Gastroesophageal sphincter (tissue), 4 donors: ENCODE measurements at regions not wholly inside any gene's neighbourhood (a gene's known extent, or its start where the extent isn't known, plus 50 kb on each side); places are given as distances from the start of the nearest gene placed in this dataset.

Source experiments
- ATAC-seq: fragments of 150-250 bp; one replicate; pipeline ENCODE4 v1.9.1; 2016; ENCODE audit warnings: mild to moderate bottlenecking, moderate library complexity
- H3K27ac ChIP-seq, 4 donors: fragments of 200-600 bp; sonication (generic) in 3 of 4; 1 replicate in 3 of 4; 2 replicates in 1 of 4; pipeline ENCODE4 v1.5.1; 2016 to 2019
- H3K27me3 ChIP-seq: fragments of 200-600 bp; sonication (generic); one replicate; pipeline ENCODE4 v1.5.1; 2019
- H3K36me3 ChIP-seq, 2 donors: fragments of 200-600 bp; sonication (generic); one replicate each; pipeline ENCODE4 v1.5.1; 2019; ENCODE audit warnings: control low read depth in 1 of 2
- H3K4me1 ChIP-seq, 3 donors: fragments of 200-600 bp; sonication (generic); 1 replicate in 2 of 3; 2 replicates in 1 of 3; pipeline ENCODE4 v1.5.1; 2016 to 2019; ENCODE audit warnings: control low read depth in 2 of 3
- H3K4me3 ChIP-seq, 2 donors: fragments of 200-600 bp; sonication (generic); one replicate each; pipeline ENCODE4 v1.5.1; 2019; ENCODE audit warnings: mild to moderate bottlenecking in 1 of 2, moderate library complexity in 1 of 2
- H3K9me3 ChIP-seq, 3 donors: fragments of 200-600 bp; sonication (generic); one replicate each; pipeline ENCODE4 v1.5.1; 2017 to 2019; ENCODE audit warnings: control low read depth in 2 of 3
- EP300 ChIP-seq: sonication (generic); formaldehyde crosslinking; IDR thresholded peaks from one replicate; pipeline ENCODE4 v1.6.1; 2017; ENCODE audit warnings: antibody characterized with exemption, mild to moderate bottlenecking
- POLR2A ChIP-seq, 2 donors: fragments of 450-650 bp; IDR thresholded peaks; one replicate each; pipeline ENCODE4 v1.6.1; 2017; ENCODE audit warnings: antibody characterized with exemption in 2 of 2, mild to moderate bottlenecking in 2 of 2, moderate library complexity in 1 of 2
- POLR2AphosphoS5 ChIP-seq: sonication (generic); formaldehyde crosslinking; IDR thresholded peaks from one replicate; pipeline ENCODE4 v1.6.1; 2017; ENCODE audit warnings: antibody characterized with exemption
- WGBS, 2 donors: methylation state at CpG; one replicate each; pipeline ENCODE4 v1.1.5; 2018; ENCODE audit warnings: low coverage in 1 of 2; 5-methylcytosine and 5-hydroxymethylcytosine counted together
- TF ChIP-seq, protein P1 (sequence below), 4 experiments: fragments of 200-600 bp in 2 of 4; fragments of 450-650 bp in 2 of 4; sonication (generic) in 1 of 4; IDR thresholded peaks; one replicate each; pipeline ENCODE4 v1.5.1; 2017 to 2019; ENCODE audit warnings: antibody characterized with exemption in 4 of 4, mild to moderate bottlenecking in 2 of 4, moderate library complexity in 2 of 4

DNA sequence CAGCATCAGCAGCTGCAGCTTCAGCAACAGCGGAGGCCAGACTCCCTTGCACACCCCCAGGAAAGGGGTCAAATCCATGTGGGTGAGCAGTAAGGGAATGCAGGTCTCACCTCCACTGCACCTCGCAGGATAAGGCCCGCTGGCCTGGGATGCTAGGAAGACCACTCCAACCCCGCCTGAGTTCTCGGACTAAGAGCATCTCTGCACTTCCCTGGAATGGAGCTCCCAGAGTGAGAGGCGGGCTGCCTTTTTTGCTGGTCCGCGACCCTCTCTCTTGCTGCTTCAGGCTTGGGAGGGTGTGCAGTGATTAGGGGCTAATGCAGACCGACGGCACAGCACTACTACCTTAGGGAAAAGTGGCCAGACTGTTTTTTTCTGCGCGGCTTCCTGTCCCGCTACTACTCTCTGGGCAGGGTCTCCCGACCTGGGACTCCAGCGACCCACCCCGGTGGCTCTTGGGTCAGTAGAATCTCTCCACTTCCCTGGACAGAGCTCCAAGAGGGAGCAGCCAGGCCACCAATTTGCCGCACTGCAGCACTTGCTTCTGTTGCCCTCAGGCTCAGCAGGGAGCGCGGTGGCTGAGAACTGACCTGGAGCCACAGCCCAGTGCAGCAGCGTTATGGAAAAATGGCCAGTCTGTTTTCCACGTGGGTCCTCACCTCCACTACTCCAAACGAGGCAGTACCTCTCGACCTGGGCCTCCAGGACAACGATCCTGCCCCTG is 480.4 kb downstream of the CDH8 start:
- no peak for ATAC-seq
- TF ChIP-seq POLR2AphosphoS5 (no peak), POLR2A (IDR thresholded peaks at IDR 0.05) (no peak), EP300 (no peak)
- TF ChIP-seq, protein P1, sequence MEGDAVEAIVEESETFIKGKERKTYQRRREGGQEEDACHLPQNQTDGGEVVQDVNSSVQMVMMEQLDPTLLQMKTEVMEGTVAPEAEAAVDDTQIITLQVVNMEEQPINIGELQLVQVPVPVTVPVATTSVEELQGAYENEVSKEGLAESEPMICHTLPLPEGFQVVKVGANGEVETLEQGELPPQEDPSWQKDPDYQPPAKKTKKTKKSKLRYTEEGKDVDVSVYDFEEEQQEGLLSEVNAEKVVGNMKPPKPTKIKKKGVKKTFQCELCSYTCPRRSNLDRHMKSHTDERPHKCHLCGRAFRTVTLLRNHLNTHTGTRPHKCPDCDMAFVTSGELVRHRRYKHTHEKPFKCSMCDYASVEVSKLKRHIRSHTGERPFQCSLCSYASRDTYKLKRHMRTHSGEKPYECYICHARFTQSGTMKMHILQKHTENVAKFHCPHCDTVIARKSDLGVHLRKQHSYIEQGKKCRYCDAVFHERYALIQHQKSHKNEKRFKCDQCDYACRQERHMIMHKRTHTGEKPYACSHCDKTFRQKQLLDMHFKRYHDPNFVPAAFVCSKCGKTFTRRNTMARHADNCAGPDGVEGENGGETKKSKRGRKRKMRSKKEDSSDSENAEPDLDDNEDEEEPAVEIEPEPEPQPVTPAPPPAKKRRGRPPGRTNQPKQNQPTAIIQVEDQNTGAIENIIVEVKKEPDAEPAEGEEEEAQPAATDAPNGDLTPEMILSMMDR (IDR thresholded peaks at IDR 0.05), result no peak
- Histone ChIP-seq H3K27me3 (no peaks in the 10 kb centered on the region), H3K9me3 (no peaks in the 10 kb centered on the region), H3K27ac (no peak overlapping the region), H3K4me1 (no peaks in the 10 kb centered on the region), H3K36me3 (no peaks in the 10 kb centered on the region), H3K4me3 (no peak overlapping the region)
- WGBS, 2 donors, result 83 to 95% methylated on average over 7 to 12 of the region's 24 CpGs

DNA sequence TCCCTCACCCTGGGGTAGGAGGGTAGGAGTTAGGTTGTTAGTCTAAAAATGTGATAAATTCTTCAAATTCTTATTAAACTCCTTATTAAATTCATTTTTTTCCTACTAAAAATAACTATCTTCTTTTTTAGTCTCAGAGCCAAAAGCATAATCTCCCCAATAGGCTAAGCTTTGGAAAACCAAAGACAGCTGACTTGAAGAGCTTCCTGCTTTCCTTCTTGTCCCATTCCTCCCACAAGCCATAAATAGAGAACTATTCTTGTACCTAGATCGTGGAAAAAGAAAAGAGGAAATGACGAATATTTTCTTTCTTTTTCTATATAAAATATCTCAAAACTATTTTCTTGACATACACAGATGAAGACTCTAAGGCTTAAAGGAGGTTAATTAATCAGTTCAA is 486.9 kb downstream of the CDH8 start:
- TF ChIP-seq, protein P1 (IDR thresholded peaks at IDR 0.05), result no peak
- TF ChIP-seq POLR2A (IDR thresholded peaks at IDR 0.05) (no peak), EP300 (no peak)
- ATAC-seq, result no peak
- H3K27me3 ChIP-seq, result no peaks in the 10 kb centered on the region
- no peaks in the 10 kb centered on the region for H3K4me1 ChIP-seq
- H3K9me3 ChIP-seq, result no peaks in the 10 kb centered on the region
- H3K36me3 ChIP-seq, result no peaks in the 10 kb centered on the region
- H3K4me3 ChIP-seq, result no peak overlapping the region
- H3K27ac ChIP-seq, result no peak overlapping the region
- WGBS, 2 donors, result 15 to 30% methylated on average over 2 of the region's 2 CpGs

DNA sequence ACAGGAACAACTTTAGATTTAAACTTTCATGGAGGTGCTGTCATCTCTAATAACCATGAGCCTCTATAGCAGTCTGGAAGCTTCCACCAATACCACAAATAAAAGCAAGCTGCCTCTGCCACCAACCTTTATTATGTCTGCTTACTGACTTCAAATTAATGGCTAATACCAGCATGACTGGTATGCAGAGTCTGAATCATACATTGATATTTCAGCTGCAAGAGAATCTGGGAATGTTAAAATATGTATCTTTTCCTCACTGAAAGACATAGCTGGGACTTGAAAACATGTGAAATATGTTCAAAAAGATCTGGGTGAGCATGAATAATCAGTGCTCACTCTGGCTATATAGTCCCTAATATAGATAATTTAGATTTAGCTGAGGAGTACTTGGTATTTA is 488.6 kb downstream of the CDH8 start:
- no peak for ATAC-seq
- H3K27me3 ChIP-seq, result no peaks in the 10 kb centered on the region

DNA sequence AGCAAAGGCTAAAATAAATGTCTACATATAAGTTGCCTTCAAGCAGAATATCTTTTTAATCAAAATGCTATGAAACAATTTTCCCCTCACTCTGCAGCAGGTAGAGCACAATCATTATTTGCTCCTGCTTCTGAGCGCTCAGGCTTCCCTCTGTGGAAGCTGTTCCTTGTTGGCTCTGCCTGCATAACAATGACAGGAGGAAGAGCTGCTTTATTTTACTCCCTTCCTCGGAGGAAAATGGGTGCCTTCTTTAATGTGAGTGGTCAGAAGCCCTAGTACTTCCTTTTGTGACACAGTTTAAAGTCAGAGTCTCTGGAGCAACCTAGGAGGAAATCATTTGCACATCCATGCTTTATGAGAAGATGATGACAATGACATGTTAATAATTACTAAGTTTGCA is 492.1 kb downstream of the CDH8 start:
- H3K4me1 ChIP-seq, result no peaks in the 10 kb centered on the region
- WGBS, 2 donors, result 51 to 71% methylated on average over 1 to 2 of the region's 2 CpGs
- no peaks in the 10 kb centered on the region for H3K9me3 ChIP-seq
- no peak overlapping the region for H3K4me3 ChIP-seq
- TF ChIP-seq EP300 (no peak), POLR2A (IDR thresholded peaks at IDR 0.05) (no peak), POLR2AphosphoS5 (no peak)
- TF ChIP-seq, protein P1 (IDR thresholded peaks at IDR 0.05), result no peak
- no peak for ATAC-seq
- H3K36me3 ChIP-seq, result no peaks in the 10 kb centered on the region
- no peak overlapping the region for H3K27ac ChIP-seq
- H3K27me3 ChIP-seq, result no peaks in the 10 kb centered on the region

More for the DNA sequence above, 488.6 kb downstream of the CDH8 start:
- no peaks in the 10 kb centered on the region for H3K36me3 ChIP-seq
- no peaks in the 10 kb centered on the region for H3K9me3 ChIP-seq
- TF ChIP-seq, protein P1 (IDR thresholded peaks at IDR 0.05), result no peak
- TF ChIP-seq EP300, result no peak
- TF ChIP-seq POLR2A (IDR thresholded peaks at IDR 0.05), result no peak
- H3K27ac ChIP-seq, result no peak overlapping the region
- no peak overlapping the region for H3K4me3 ChIP-seq
- H3K4me1 ChIP-seq, result no peaks in the 10 kb centered on the region

DNA sequence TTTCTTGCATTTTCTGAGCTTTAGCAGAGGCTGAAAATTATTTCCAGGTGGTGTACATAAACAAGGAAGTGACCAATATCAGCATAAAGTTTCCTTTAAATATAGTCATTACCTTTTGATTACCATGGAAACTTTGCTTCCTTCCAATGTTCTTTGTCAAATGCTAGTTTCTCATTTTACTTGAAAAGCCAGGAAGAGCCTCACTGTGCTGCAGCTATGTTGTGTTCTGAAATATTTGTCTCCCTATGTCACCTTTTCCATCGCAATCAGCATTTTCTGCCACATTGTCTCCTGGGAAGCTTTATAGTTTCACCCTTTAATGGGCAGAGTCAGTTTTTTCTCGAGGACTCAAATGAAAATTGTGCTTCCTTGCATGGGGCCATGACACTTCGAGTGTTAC is 496.0 kb downstream of the CDH8 start:
- no peaks in the 10 kb centered on the region for H3K4me1 ChIP-seq
- TF ChIP-seq, protein P1 (IDR thresholded peaks at IDR 0.05), result no peak
- TF ChIP-seq EP300 (no peak), POLR2A (IDR thresholded peaks at IDR 0.05) (no peak), POLR2AphosphoS5 (no peak)
- 63 to 86% methylated on average over 3 of the region's 3 CpGs for WGBS, 2 donors
- no peaks in the 10 kb centered on the region for H3K9me3 ChIP-seq
- no peak overlapping the region for H3K4me3 ChIP-seq
- ATAC-seq, result no peak
- no peaks in the 10 kb centered on the region for H3K36me3 ChIP-seq
- H3K27me3 ChIP-seq, result no peaks in the 10 kb centered on the region
- no peak overlapping the region for H3K27ac ChIP-seq
